Lower leg skin (tissue), 3 donors: ENCODE measurements at regions not wholly inside any gene's neighbourhood (a gene's known extent, or its start where the extent isn't known, plus 50 kb on each side); places are given as distances from the start of the nearest gene placed in this dataset.
"Not testable (repeated sequence)": the region's sequence is repeated elsewhere in the genome, so short reads cannot be mapped to it uniquely, and the experiment has no call there.

Experiments
- CTCF ChIP-seq, 3 donors: fragments of 450-650 bp; IDR thresholded peaks; one replicate each; pipeline ENCODE4 v1.5.1; 2016; ENCODE audit warnings: antibody characterized with exemption in 3 of 3, mild to moderate bottlenecking in 3 of 3, moderate library complexity in 2 of 3
- POLR2A ChIP-seq, 2 donors: fragments of 450-650 bp; IDR thresholded peaks; one replicate each; pipeline ENCODE4 v1.6.1; 2016 to 2017; ENCODE audit warnings: antibody characterized with exemption in 2 of 2, mild to moderate bottlenecking in 1 of 2, moderate library complexity in 1 of 2

GRCh38 chrX:11007076-11007475, 104.1 kb upstream of the HCCS start:
- not testable (repeated sequence) for TF ChIP-seq CTCF, POLR2A (IDR thresholded peaks at IDR 0.05)
